ENCODE measurements at regions not wholly inside any gene's neighbourhood (a gene's known extent, or its start where the extent isn't known, plus 50 kb on each side); places are given as distances from the start of the nearest gene placed in this dataset.

- Histone ChIP-seq H3K4me3 (no peak overlapping the region), H3K9me3 (peaks cover 0 to 11% of the 10 kb centered on the region in 2 donors), H3K36me3 (no peaks in the 10 kb centered on the region), H3K27ac (no peak overlapping the region), H3K4me1 (peaks cover 0 to 19% of the 10 kb centered on the region in 2 donors), H3K27me3 (no peaks in the 10 kb centered on the region)
- intact Hi-C loops (cut with DNase I), result no loop called here
- no peak for TF ChIP-seq CTCF (IDR thresholded peaks at IDR 0.05)
- no peak for DNase-seq (ENCODE audit: low spot score in 2 of 2)
Observed at GRCh38 chr2:215769246-215769645, 244.1 kb downstream of the MREG start.

- Histone ChIP-seq H3K27ac (no peak overlapping the region), H3K27me3 (no peaks in the 10 kb centered on the region), H3K4me1 (peaks cover 0 to 10% of the 10 kb centered on the region in 2 donors), H3K9me3 (peaks cover 0 to 11% of the 10 kb centered on the region in 2 donors), H3K4me3 (no peak overlapping the region), H3K36me3 (no peaks in the 10 kb centered on the region)
- intact Hi-C loops (cut with DNase I), result no loop called here
- DNase-seq (ENCODE audit: low spot score in 2 of 2), result no peak
- TF ChIP-seq CTCF (IDR thresholded peaks at IDR 0.05), result no peak
Observed at GRCh38 chr2:215767625-215768024, 245.7 kb downstream of the MREG start.

GRCh38 chr2:215765729-215766360 is 247.5 kb downstream of the MREG start:
- Histone ChIP-seq H3K9me3 (peaks cover 0 to 11% of the 10 kb centered on the region in 2 donors), H3K36me3 (no peaks in the 10 kb centered on the region), H3K4me3 (no peak overlapping the region), H3K27me3 (no peaks in the 10 kb centered on the region), H3K27ac (no peak overlapping the region), H3K4me1 (no peaks in the 10 kb centered on the region)
- intact Hi-C loops (cut with DNase I), result no loop called here
- no peak for TF ChIP-seq CTCF (IDR thresholded peaks at IDR 0.05)
- no peak for DNase-seq (ENCODE audit: low spot score in 2 of 2)

GRCh38 chr2:215764441-215765048 is 248.8 kb downstream of the MREG start:
- TF ChIP-seq CTCF (IDR thresholded peaks at IDR 0.05), result no peak
- Histone ChIP-seq H3K9me3 (peaks cover 0 to 11% of the 10 kb centered on the region in 2 donors), H3K36me3 (no peaks in the 10 kb centered on the region), H3K27me3 (no peaks in the 10 kb centered on the region), H3K27ac (no peak overlapping the region), H3K4me1 (no peaks in the 10 kb centered on the region), H3K4me3 (no peak overlapping the region)
- intact Hi-C loops (cut with DNase I), result no loop called here
- no peak for DNase-seq (ENCODE audit: low spot score in 2 of 2)

GRCh38 chr2:215760557-215760956 is 252.8 kb downstream of the MREG start:
- TF ChIP-seq CTCF (IDR thresholded peaks at IDR 0.05), result no peak
- intact Hi-C loops (cut with DNase I), result no loop called here
- H3K9me3 ChIP-seq, result no peaks in the 10 kb centered on the region
- peak overlapping the region in 1 of 2 donors; percentile 1 for H3K27ac ChIP-seq
- no peaks in the 10 kb centered on the region for H3K36me3 ChIP-seq
- H3K4me1 ChIP-seq, result peaks cover 0 to 8% of the 10 kb centered on the region in 2 donors
- H3K27me3 ChIP-seq, result no peaks in the 10 kb centered on the region
- no peak for DNase-seq (ENCODE audit: low spot score in 2 of 2)
- no peak overlapping the region for H3K4me3 ChIP-seq

Data from ascending aorta (tissue), 2 donors.